HG02938 (cell line): ENCODE measurements at regions not wholly inside any gene's neighbourhood (a gene's known extent, or its start where the extent isn't known, plus 50 kb on each side); places are given as distances from the start of the nearest gene placed in this dataset.

Source experiments
- ATAC-seq: cut with Tn5 transposase; IDR thresholded peaks from one replicate; pipeline ENCODE4 v1.9.1; 2021; ENCODE audit warnings: mild to moderate bottlenecking, moderate library complexity; ENCODE audit not compliant: unreplicated experiment

- no peak for ATAC-seq
Observed at GRCh38 chr16:6863135-6863534, 469.5 kb upstream of the RBFOX1 start.

GRCh38 chr16:6861815-6862477 is 470.7 kb upstream of the RBFOX1 start:
- no peak for ATAC-seq

GRCh38 chr16:6861135-6861814 is 471.4 kb upstream of the RBFOX1 start:
- ATAC-seq, result no peak

- no peak for ATAC-seq
Observed at GRCh38 chr16:6857575-6857974, 475.1 kb upstream of the RBFOX1 start.

GRCh38 chr16:6856578-6856977 is 476.1 kb upstream of the RBFOX1 start:
- no peak for ATAC-seq

- ATAC-seq, result no peak
Observed at GRCh38 chr16:6853565-6853964, 479.1 kb upstream of the RBFOX1 start.

GRCh38 chr16:6852643-6853225 is 479.9 kb upstream of the RBFOX1 start:
- ATAC-seq, result no peak

- ATAC-seq, result no peak
Observed at GRCh38 chr16:6846452-6846851, 486.2 kb upstream of the RBFOX1 start.

- no peak for ATAC-seq
Observed at GRCh38 chr16:6841392-6841791, 491.3 kb upstream of the RBFOX1 start.

- no peak for ATAC-seq
Observed at GRCh38 chr16:6837722-6838121, 494.9 kb upstream of the RBFOX1 start.

GRCh38 chr16:6836766-6837165 is 495.9 kb upstream of the RBFOX1 start:
- ATAC-seq, result no peak

- ATAC-seq, result no peak
Observed at GRCh38 chr16:6835941-6836340, 496.7 kb upstream of the RBFOX1 start.

GRCh38 chr16:6835516-6835915 is 497.1 kb upstream of the RBFOX1 start:
- ATAC-seq, result no peak

GRCh38 chr16:6828690-6829089 is 504.0 kb upstream of the RBFOX1 start:
- ATAC-seq, result no peak

- no peak for ATAC-seq
Observed at GRCh38 chr16:6827931-6828330, 504.7 kb upstream of the RBFOX1 start.

GRCh38 chr16:6827267-6827666 is 505.4 kb upstream of the RBFOX1 start:
- no peak for ATAC-seq

- no peak for ATAC-seq
Observed at GRCh38 chr16:6822041-6822440, 510.6 kb upstream of the RBFOX1 start.

- no peak for ATAC-seq
Observed at GRCh38 chr16:6804461-6804860, 528.2 kb upstream of the RBFOX1 start.

GRCh38 chr16:6803176-6803575 is 529.5 kb upstream of the RBFOX1 start:
- ATAC-seq, result no peak

- no peak for ATAC-seq
Observed at GRCh38 chr16:6797223-6797622, 535.4 kb upstream of the RBFOX1 start.

GRCh38 chr16:6777624-6778023 is 555.0 kb upstream of the RBFOX1 start:
- ATAC-seq, result no peak

- ATAC-seq, result no peak
Observed at GRCh38 chr16:6775712-6776111, 556.9 kb upstream of the RBFOX1 start.
